CD14-positive monocyte (primary cell): ENCODE measurements at regions not wholly inside any gene's neighbourhood (a gene's known extent, or its start where the extent isn't known, plus 50 kb on each side); places are given as distances from the start of the nearest gene placed in this dataset.

Experiments used
- DNase-seq, 3 donors: peaks; one replicate each; pipeline ENCODE4 v3.0.0-alpha.2; 2011 to 2022
- H2AFZ ChIP-seq: 2 replicates; pipeline ENCODE4 v1.6.0; 2012; ENCODE audit warnings: mild to moderate bottlenecking, low read depth, low read length, inconsistent platforms; ENCODE audit not compliant: insufficient read depth, poor library complexity, severe bottlenecking
- H3K27ac ChIP-seq, 2 donors: 1 replicate in 1 of 2; 2 replicates in 1 of 2; pipeline ENCODE4 v1.5.1; 2012 to 2013; ENCODE audit warnings: low read length in 2 of 2, control low read depth in 1 of 2, inconsistent platforms in 1 of 2, low read depth in 1 of 2, mild to moderate bottlenecking in 1 of 2
- H3K27me3 ChIP-seq, 2 donors: one replicate each; pipeline versions ENCODE4 v1.6.0 to v1.6.1; 2011 to 2013; ENCODE audit warnings: low read length in 2 of 2; ENCODE audit not compliant: control insufficient read depth in 2 of 2, insufficient read depth in 2 of 2
- H3K36me3 ChIP-seq, 2 donors: replicated peaks in 1 of 2; 1 replicate in 1 of 2; 2 replicates in 1 of 2; pipeline versions ENCODE4 v1.5.1 to v1.6.1; 2012 to 2013; ENCODE audit warnings: low read length in 2 of 2, control low read depth in 1 of 2, inconsistent platforms in 1 of 2, mild to moderate bottlenecking in 1 of 2; ENCODE audit not compliant: insufficient read depth in 2 of 2, control insufficient read depth in 1 of 2
- H3K4me1 ChIP-seq, 2 donors: 1 replicate in 1 of 2; 2 replicates in 1 of 2; pipeline versions ENCODE4 v1.5.1 to v1.6.1; 2012 to 2013; ENCODE audit warnings: low read length in 2 of 2, control low read depth in 1 of 2, inconsistent platforms in 1 of 2, mild to moderate bottlenecking in 1 of 2, moderate library complexity in 1 of 2; ENCODE audit not compliant: insufficient read depth in 2 of 2, control insufficient read depth in 1 of 2
- H3K4me2 ChIP-seq: replicated peaks from 2 replicates; pipeline ENCODE3; 2012; ENCODE audit warnings: low read length, moderate library complexity, mild to moderate bottlenecking; ENCODE audit not compliant: poor library complexity, severe bottlenecking; ENCODE audit errors: extremely low read depth
- H3K4me3 ChIP-seq, 3 experiments: fragments of 200-600 bp in 1 of 3; sonication (generic) in 1 of 3; replicated peaks in 1 of 3; 1 replicate in 2 of 3; 2 replicates in 1 of 3; pipeline ENCODE4 v1.5.1; 2011 to 2013; ENCODE audit warnings: low read length in 3 of 3, mild to moderate bottlenecking in 3 of 3, control low read depth in 2 of 3, low read depth in 2 of 3, inconsistent platforms in 1 of 3, moderate library complexity in 1 of 3
- H3K79me2 ChIP-seq: 2 replicates; pipeline ENCODE4 v1.6.0; 2012; ENCODE audit warnings: mild to moderate bottlenecking, control low read depth, inconsistent platforms, low read length, moderate library complexity; ENCODE audit not compliant: insufficient read depth
- H3K9ac ChIP-seq: 2 replicates; pipeline ENCODE4 v1.6.0; 2017; ENCODE audit warnings: low read length, mild to moderate bottlenecking; ENCODE audit not compliant: insufficient read depth, poor library complexity, severe bottlenecking
- H3K9me3 ChIP-seq, 2 donors: replicated peaks in 1 of 2; 1 replicate in 1 of 2; 2 replicates in 1 of 2; pipeline versions ENCODE4 v1.5.1 to v1.6.1; 2012 to 2013; ENCODE audit warnings: low read length in 2 of 2, control low read depth in 1 of 2; ENCODE audit not compliant: control insufficient read depth in 1 of 2, insufficient read depth in 1 of 2
- H4K20me1 ChIP-seq: 2 replicates; pipeline ENCODE4 v1.6.0; 2012; ENCODE audit warnings: mild to moderate bottlenecking, low read length, control low read depth, moderate library complexity; ENCODE audit not compliant: insufficient read depth
- H3K27ac Mint-ChIP-seq, 7 donors: one replicate each; pipeline ENCODE4 v1.8.0; 2020; ENCODE audit warnings: mild to moderate bottlenecking in 7 of 7, mixed read lengths in 7 of 7, moderate library complexity in 6 of 7, inconsistent platforms in 2 of 7
- H3K27me3 Mint-ChIP-seq, 3 donors: one replicate each; pipeline ENCODE4 v1.8.0; 2021 to 2022; ENCODE audit warnings: low read depth in 3 of 3, mild to moderate bottlenecking in 3 of 3, mixed read lengths in 3 of 3, moderate library complexity in 3 of 3, inconsistent platforms in 1 of 3
- H3K36me3 Mint-ChIP-seq, 2 donors: one replicate each; pipeline ENCODE4 v1.8.0; 2020; ENCODE audit warnings: mixed read lengths in 2 of 2, inconsistent platforms in 1 of 2, mild to moderate bottlenecking in 1 of 2
- H3K4me1 Mint-ChIP-seq: one replicate; pipeline ENCODE4 v1.8.0; 2020; ENCODE audit warnings: mild to moderate bottlenecking, mixed read lengths
- H3K4me3 Mint-ChIP-seq, 2 donors: one replicate each; pipeline ENCODE4 v1.8.0; 2020; ENCODE audit warnings: mild to moderate bottlenecking in 2 of 2, mixed read lengths in 2 of 2, moderate library complexity in 1 of 2
- H3K9me3 Mint-ChIP-seq, 7 donors: one replicate each; pipeline ENCODE4 v1.8.0; 2020 to 2022; ENCODE audit warnings: mixed read lengths in 7 of 7, mild to moderate bottlenecking in 6 of 7, moderate library complexity in 6 of 7, inconsistent platforms in 2 of 7
- WGBS: methylation state at CpG from one replicate; pipeline ENCODE4 v1.1.5; 2013; ENCODE audit warnings: missing lambda C conversion rate; ENCODE audit not compliant: insufficient coverage; 5-methylcytosine and 5-hydroxymethylcytosine counted together
- intact Hi-C, 2 donors: fragments of 100-400 bp; cut with micrococcal nuclease; formaldehyde crosslinking; loops; one replicate each; pipeline versions ENCODE4 v1.15.0 to v1.15.1; 2023
- TF ChIP-seq, protein P1 (sequence below): fragments of 200-600 bp; IDR thresholded peaks from one replicate; pipeline ENCODE4 v1.8.0; 2022; ENCODE audit warnings: antibody characterized with exemption, mild to moderate bottlenecking

GRCh38 chr10:28242555-28243204 is 60.2 kb downstream of the MPP7 start:
- H3K4me1 Mint-ChIP-seq, result peaks cover 37% of the 10 kb centered on the region
- H3K27ac Mint-ChIP-seq, result peak overlapping the region; percentile 20 to 84 (median 78)
- DNase-seq, result peak; percentile 24 to 58 (median 45)
- Histone ChIP-seq H3K27ac (peak overlapping the region in 1 of 2 donors; percentile 62), H3K4me1 (peaks cover 16 to 30% of the 10 kb centered on the region in 2 donors), H3K9ac (no peak overlapping the region), H4K20me1 (peaks cover 80% of the 10 kb centered on the region), H2AFZ (no peak overlapping the region), H3K27me3 (no peaks in the 10 kb centered on the region), H3K36me3 (peaks cover 5 to 10% of the 10 kb centered on the region in 2 donors), H3K9me3 (no peaks in the 10 kb centered on the region), H3K4me3 (no peak overlapping the region), H3K4me2 (peak overlapping the region; percentile 30), H3K79me2 (peaks cover 85% of the 10 kb centered on the region)
- no CpG with 5 or more reads among the region's 1 CpG for WGBS
- no peaks in the 10 kb centered on the region for H3K9me3 Mint-ChIP-seq
- H3K4me3 Mint-ChIP-seq, result no peak overlapping the region
- intact Hi-C loops, result no loop called here
- H3K27me3 Mint-ChIP-seq, result no peaks in the 10 kb centered on the region
- TF ChIP-seq, protein P1, sequence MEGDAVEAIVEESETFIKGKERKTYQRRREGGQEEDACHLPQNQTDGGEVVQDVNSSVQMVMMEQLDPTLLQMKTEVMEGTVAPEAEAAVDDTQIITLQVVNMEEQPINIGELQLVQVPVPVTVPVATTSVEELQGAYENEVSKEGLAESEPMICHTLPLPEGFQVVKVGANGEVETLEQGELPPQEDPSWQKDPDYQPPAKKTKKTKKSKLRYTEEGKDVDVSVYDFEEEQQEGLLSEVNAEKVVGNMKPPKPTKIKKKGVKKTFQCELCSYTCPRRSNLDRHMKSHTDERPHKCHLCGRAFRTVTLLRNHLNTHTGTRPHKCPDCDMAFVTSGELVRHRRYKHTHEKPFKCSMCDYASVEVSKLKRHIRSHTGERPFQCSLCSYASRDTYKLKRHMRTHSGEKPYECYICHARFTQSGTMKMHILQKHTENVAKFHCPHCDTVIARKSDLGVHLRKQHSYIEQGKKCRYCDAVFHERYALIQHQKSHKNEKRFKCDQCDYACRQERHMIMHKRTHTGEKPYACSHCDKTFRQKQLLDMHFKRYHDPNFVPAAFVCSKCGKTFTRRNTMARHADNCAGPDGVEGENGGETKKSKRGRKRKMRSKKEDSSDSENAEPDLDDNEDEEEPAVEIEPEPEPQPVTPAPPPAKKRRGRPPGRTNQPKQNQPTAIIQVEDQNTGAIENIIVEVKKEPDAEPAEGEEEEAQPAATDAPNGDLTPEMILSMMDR, result no peak
- peaks cover 15 to 19% of the 10 kb centered on the region in 2 donors for H3K36me3 Mint-ChIP-seq

GRCh38 chr10:28241741-28242399 is 61.0 kb downstream of the MPP7 start:
- H3K4me1 ChIP-seq, result peaks cover 16 to 27% of the 10 kb centered on the region in 2 donors
- H3K9ac ChIP-seq, result no peak overlapping the region
- H3K4me1 Mint-ChIP-seq, result peaks cover 34% of the 10 kb centered on the region
- peak overlapping the region in 1 of 2 donors; percentile 62 for H3K27ac ChIP-seq
- H3K4me3 Mint-ChIP-seq, result no peak overlapping the region
- TF ChIP-seq, protein P1, result peak; percentile 91
- H3K4me2 ChIP-seq, result no peak overlapping the region
- WGBS, result no CpG with 5 or more reads among the region's 3 CpGs
- peak; percentile 21 to 62 (median 44) for DNase-seq
- H2AFZ ChIP-seq, result no peak overlapping the region
- no peaks in the 10 kb centered on the region for H3K9me3 Mint-ChIP-seq
- H3K4me3 ChIP-seq, result no peak overlapping the region
- peaks cover 80% of the 10 kb centered on the region for H4K20me1 ChIP-seq
- no peaks in the 10 kb centered on the region for H3K27me3 Mint-ChIP-seq
- peaks cover 22 to 25% of the 10 kb centered on the region in 2 donors for H3K36me3 Mint-ChIP-seq
- peaks cover 77% of the 10 kb centered on the region for H3K79me2 ChIP-seq
- no peaks in the 10 kb centered on the region for H3K27me3 ChIP-seq
- H3K9me3 ChIP-seq, result no peaks in the 10 kb centered on the region
- intact Hi-C loops, result no loop called here
- H3K27ac Mint-ChIP-seq, result no peak overlapping the region
- H3K36me3 ChIP-seq, result peaks cover 13 to 18% of the 10 kb centered on the region in 2 donors
